ENCODE measurements at regions not wholly inside any gene's neighbourhood (a gene's known extent, or its start where the extent isn't known, plus 50 kb on each side); places are given as distances from the start of the nearest gene placed in this dataset.

DNA sequence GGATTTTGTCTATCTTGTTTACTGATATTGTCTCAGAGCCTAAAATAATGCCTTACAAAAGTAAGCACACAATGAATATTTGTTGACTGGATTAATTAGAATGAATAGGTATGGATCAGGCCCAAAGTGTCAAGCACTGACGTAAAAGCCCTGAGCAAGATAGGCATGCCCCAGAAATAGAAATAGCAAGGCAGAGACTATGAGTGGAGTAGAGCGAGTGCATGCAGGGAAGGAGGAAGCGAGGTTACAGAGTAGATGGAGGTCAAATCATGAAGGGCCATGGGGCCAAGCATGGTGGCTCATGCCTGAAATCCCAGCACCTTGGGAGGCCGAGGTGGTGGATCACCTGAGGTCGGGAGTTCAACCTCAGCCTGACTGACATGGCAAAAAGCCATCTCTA lies 51.6 kb upstream of the SFTPD start:
- no TSS peak for BruUV-seq (replicated peaks)
- H3K9ac ChIP-seq (ENCODE audit: low read depth, low read length) = no peak overlapping the region
- ATAC-seq (ENCODE audit: low read depth) (no peak), DNase-seq (no peak)
- no peaks in the 10 kb centered on the region for H3K79me1 ChIP-seq (ENCODE audit: low read depth in 1 of 2, low read length in 2 of 2)
- dilution Hi-C loops (cut with HindIII; ENCODE audit: low sequenced_read_pairs, unreplicated experiment) = no loop called here
- H3K9me3 ChIP-seq (ENCODE audit: control insufficient read depth, insufficient read depth, low read length) = no peaks in the 10 kb centered on the region
- H3K4me3 ChIP-seq (ENCODE audit: insufficient read depth, low read depth, low read length) = no peak overlapping the region
- H3K27me3 ChIP-seq (ENCODE audit: control insufficient read depth, insufficient read depth, low read length) = peaks cover 1% of the 10 kb centered on the region
- H4K8ac ChIP-seq (ENCODE audit: low read depth in 2 of 2, low read length in 2 of 2) = no peak overlapping the region
- no peak overlapping the region for H2AFZ ChIP-seq (replicated peaks; ENCODE audit: low read length, poor library complexity)
- no peak overlapping the region for H2AK9ac ChIP-seq (replicated peaks; ENCODE audit: low read depth, low read length, poor library complexity)
- H3K9me1 ChIP-seq (ENCODE audit: insufficient read depth, low read length) = no peaks in the 10 kb centered on the region
- no peak overlapping the region for H2BK15ac ChIP-seq (ENCODE audit: low read depth, low read length)
- H3K27ac ChIP-seq (ENCODE audit: insufficient read depth, low read length) = no peak overlapping the region
- H2AK5ac ChIP-seq (ENCODE audit: low read depth, low read length) = no peak overlapping the region
- no peak overlapping the region for H3K23ac ChIP-seq (ENCODE audit: low read depth, low read length)
- H2BK20ac ChIP-seq (ENCODE audit: low read depth, low read length) = no peak overlapping the region
- POLR2A ChIA-PET (ENCODE audit: unreplicated experiment) = no interaction called here
- no peaks in the 10 kb centered on the region for H3K4me1 ChIP-seq (ENCODE audit: control insufficient read depth, insufficient read depth, low read length)
- intact Hi-C loops (cut with micrococcal nuclease) = no loop called here
- CTCF ChIA-PET = interaction anchor here (0.7 kb wide), 1 partner anchor 9 kb away, joined by 6 read pairs; no protein-coding TSS in a partner anchor
- WGBS, 2 experiments (ENCODE audit: extremely low coverage in 2 of 2, insufficient read length in 1 of 2) = 72% methylated on average over 3 of the region's 5 CpGs; no CpG with 5 or more reads in 1 of the 2 experiments
- no peak overlapping the region for H2BK5ac ChIP-seq (ENCODE audit: low read depth, low read length, poor library complexity, severe bottlenecking)
- no peak overlapping the region for H3K14ac ChIP-seq (replicated peaks; ENCODE audit: low read depth, low read length)
- H2BK120ac ChIP-seq (ENCODE audit: low read depth, low read length) = no peak overlapping the region
- H4K20me1 ChIP-seq (ENCODE audit: insufficient read depth, low read length) = no peaks in the 10 kb centered on the region
- H4K5ac ChIP-seq (ENCODE audit: low read depth, low read length) = no peak overlapping the region
- H3K56ac ChIP-seq (ENCODE audit: extremely low read depth, insufficient read depth, low read length) = no peak overlapping the region
- TF ChIP-seq, protein P1, sequence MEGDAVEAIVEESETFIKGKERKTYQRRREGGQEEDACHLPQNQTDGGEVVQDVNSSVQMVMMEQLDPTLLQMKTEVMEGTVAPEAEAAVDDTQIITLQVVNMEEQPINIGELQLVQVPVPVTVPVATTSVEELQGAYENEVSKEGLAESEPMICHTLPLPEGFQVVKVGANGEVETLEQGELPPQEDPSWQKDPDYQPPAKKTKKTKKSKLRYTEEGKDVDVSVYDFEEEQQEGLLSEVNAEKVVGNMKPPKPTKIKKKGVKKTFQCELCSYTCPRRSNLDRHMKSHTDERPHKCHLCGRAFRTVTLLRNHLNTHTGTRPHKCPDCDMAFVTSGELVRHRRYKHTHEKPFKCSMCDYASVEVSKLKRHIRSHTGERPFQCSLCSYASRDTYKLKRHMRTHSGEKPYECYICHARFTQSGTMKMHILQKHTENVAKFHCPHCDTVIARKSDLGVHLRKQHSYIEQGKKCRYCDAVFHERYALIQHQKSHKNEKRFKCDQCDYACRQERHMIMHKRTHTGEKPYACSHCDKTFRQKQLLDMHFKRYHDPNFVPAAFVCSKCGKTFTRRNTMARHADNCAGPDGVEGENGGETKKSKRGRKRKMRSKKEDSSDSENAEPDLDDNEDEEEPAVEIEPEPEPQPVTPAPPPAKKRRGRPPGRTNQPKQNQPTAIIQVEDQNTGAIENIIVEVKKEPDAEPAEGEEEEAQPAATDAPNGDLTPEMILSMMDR (conservative IDR thresholded peaks at IDR 0.05; ENCODE audit: low read depth, low read length) = no peak
- TF ChIP-seq MAFK (IDR thresholded peaks at IDR 0.05; ENCODE audit: low read depth, low read length) (no peak), MXI1 (IDR thresholded peaks at IDR 0.05; ENCODE audit: borderline replicate concordance, low read depth, low read length) (no peak), RCOR1 (IDR thresholded peaks at IDR 0.05; ENCODE audit: insufficient replicate concordance, low read length) (no peak), FOS (IDR thresholded peaks at IDR 0.05; ENCODE audit: low read depth, low read length) (no peak), RAD21 (IDR thresholded peaks at IDR 0.05; ENCODE audit: low read length) (no peak), NFE2L2 (IDR thresholded peaks at IDR 0.05; ENCODE audit: low read depth, low read length) (no peak), RFX5 (IDR thresholded peaks at IDR 0.05; ENCODE audit: low read depth, low read length) (no peak), SMC3 (IDR thresholded peaks at IDR 0.05; ENCODE audit: low read depth, low read length) (no peak), POLR2A (IDR thresholded peaks at IDR 0.05; ENCODE audit: low read depth, low read length) (no peak), CEBPB (IDR thresholded peaks at IDR 0.05; ENCODE audit: low read depth, low read length) (no peak)
- TF ChIP-seq, protein P2, sequence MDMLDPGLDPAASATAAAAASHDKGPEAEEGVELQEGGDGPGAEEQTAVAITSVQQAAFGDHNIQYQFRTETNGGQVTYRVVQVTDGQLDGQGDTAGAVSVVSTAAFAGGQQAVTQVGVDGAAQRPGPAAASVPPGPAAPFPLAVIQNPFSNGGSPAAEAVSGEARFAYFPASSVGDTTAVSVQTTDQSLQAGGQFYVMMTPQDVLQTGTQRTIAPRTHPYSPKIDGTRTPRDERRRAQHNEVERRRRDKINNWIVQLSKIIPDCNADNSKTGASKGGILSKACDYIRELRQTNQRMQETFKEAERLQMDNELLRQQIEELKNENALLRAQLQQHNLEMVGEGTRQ (IDR thresholded peaks at IDR 0.05; ENCODE audit: low read depth, low read length) = no peak
- TF ChIP-seq, protein P3, sequence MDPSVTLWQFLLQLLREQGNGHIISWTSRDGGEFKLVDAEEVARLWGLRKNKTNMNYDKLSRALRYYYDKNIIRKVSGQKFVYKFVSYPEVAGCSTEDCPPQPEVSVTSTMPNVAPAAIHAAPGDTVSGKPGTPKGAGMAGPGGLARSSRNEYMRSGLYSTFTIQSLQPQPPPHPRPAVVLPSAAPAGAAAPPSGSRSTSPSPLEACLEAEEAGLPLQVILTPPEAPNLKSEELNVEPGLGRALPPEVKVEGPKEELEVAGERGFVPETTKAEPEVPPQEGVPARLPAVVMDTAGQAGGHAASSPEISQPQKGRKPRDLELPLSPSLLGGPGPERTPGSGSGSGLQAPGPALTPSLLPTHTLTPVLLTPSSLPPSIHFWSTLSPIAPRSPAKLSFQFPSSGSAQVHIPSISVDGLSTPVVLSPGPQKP (IDR thresholded peaks at IDR 0.05; ENCODE audit: borderline replicate concordance, low read depth, low read length) = no peak
- no peak overlapping the region for H3K18ac ChIP-seq (ENCODE audit: low read depth, low read length)
- no peak overlapping the region for H3K4ac ChIP-seq (ENCODE audit: low read depth, low read length)
- in situ Hi-C loops (cut with MboI; ENCODE audit: low sequenced_read_pairs) = no loop called here
- H3K4me2 ChIP-seq (ENCODE audit: low read depth, low read length) = no peak overlapping the region
- H4K91ac ChIP-seq (ENCODE audit: insufficient read depth, low read depth, low read length) = no peak overlapping the region
- H3K36me3 ChIP-seq (ENCODE audit: control insufficient read depth, insufficient read depth, low read length) = no peaks in the 10 kb centered on the region
